Bronchial epithelial cell (primary cell): ENCODE measurements at regions not wholly inside any gene's neighbourhood (a gene's known extent, or its start where the extent isn't known, plus 50 kb on each side); places are given as distances from the start of the nearest gene placed in this dataset.
"Not testable (repeated sequence)": the region's sequence is repeated elsewhere in the genome, so short reads cannot be mapped to it uniquely, and the experiment has no call there.

Experiments used
- DNase-seq: peaks from one replicate; pipeline ENCODE4 v3.0.0-alpha.2; 2010; ENCODE audit warnings: low read depth
- FAIRE-seq: peaks from 2 replicates; lab custom pipeline; 2011; peaks lifted over from hg19 to GRCh38; lab: Jason Lieb, UNC
- H3K27me3 ChIP-seq: 2 replicates; pipeline ENCODE4 v1.5.1; 2011; ENCODE audit warnings: low read length; ENCODE audit not compliant: control insufficient read depth, insufficient read depth
- H3K36me3 ChIP-seq: 2 replicates; pipeline ENCODE4 v1.5.1; 2011; ENCODE audit warnings: low read length; ENCODE audit not compliant: control insufficient read depth, insufficient read depth
- H3K4me3 ChIP-seq: 2 replicates; pipeline ENCODE4 v1.5.1; 2011; ENCODE audit warnings: mild to moderate bottlenecking, low read depth, low read length, control low read depth
- TF ChIP-seq, protein P1 (sequence below): IDR thresholded peaks from 2 replicates; pipeline ENCODE4 v1.5.1; 2011; ENCODE audit warnings: mild to moderate bottlenecking, moderate library complexity, low read length, control low read depth, inconsistent platforms; ENCODE audit not compliant: insufficient read depth, severe bottlenecking

DNA sequence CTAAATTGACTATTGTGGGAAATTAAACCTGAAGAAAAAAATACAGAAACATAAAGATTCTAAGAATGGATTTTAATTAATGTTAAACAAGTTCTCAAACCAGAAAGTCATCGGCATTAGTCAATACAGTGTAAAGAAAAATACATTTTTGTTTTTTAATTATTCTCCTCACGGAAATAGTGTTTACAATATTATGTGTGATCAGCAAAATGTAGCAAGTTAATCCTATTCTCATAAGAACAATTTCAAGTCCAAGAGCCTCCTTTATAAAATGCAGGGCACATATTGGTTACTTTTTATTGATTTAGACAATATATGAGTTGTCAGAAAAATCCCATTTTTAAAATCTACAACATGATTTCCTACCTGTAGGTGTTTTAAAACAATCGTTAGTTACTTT is 158.0 kb upstream of the MGAT4C start:
- Histone ChIP-seq H3K27me3 (no peaks in the 10 kb centered on the region), H3K36me3 (no peaks in the 10 kb centered on the region), H3K4me3 (no peak overlapping the region)
- TF ChIP-seq, protein P1, sequence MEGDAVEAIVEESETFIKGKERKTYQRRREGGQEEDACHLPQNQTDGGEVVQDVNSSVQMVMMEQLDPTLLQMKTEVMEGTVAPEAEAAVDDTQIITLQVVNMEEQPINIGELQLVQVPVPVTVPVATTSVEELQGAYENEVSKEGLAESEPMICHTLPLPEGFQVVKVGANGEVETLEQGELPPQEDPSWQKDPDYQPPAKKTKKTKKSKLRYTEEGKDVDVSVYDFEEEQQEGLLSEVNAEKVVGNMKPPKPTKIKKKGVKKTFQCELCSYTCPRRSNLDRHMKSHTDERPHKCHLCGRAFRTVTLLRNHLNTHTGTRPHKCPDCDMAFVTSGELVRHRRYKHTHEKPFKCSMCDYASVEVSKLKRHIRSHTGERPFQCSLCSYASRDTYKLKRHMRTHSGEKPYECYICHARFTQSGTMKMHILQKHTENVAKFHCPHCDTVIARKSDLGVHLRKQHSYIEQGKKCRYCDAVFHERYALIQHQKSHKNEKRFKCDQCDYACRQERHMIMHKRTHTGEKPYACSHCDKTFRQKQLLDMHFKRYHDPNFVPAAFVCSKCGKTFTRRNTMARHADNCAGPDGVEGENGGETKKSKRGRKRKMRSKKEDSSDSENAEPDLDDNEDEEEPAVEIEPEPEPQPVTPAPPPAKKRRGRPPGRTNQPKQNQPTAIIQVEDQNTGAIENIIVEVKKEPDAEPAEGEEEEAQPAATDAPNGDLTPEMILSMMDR = no peak
- DNase-seq = no peak
- no peak for FAIRE-seq

DNA sequence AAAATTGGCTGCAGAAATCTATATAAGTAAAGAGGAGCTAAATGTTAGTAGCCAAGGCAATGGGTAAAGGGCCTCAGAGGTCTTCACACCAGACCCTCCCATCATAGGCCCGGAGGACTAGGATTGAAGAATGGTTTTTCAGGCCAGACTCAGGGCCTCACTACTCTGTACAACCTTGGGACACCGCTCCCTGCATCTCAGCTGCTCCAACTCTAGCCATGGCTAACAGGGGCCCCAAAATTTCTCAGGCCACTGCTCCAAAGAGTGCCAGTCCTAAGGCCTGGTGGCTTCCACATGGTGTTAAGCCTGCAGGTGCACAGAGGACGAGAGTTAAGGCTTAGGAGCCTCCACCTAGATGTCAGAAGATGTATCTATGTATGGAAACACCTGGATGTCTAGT is 155.5 kb upstream of the MGAT4C start:
- FAIRE-seq (no peak), DNase-seq (no peak)
- TF ChIP-seq, protein P1 = no peak
- no peaks in the 10 kb centered on the region for H3K27me3 ChIP-seq
- no peaks in the 10 kb centered on the region for H3K36me3 ChIP-seq
- H3K4me3 ChIP-seq = no peak overlapping the region

DNA sequence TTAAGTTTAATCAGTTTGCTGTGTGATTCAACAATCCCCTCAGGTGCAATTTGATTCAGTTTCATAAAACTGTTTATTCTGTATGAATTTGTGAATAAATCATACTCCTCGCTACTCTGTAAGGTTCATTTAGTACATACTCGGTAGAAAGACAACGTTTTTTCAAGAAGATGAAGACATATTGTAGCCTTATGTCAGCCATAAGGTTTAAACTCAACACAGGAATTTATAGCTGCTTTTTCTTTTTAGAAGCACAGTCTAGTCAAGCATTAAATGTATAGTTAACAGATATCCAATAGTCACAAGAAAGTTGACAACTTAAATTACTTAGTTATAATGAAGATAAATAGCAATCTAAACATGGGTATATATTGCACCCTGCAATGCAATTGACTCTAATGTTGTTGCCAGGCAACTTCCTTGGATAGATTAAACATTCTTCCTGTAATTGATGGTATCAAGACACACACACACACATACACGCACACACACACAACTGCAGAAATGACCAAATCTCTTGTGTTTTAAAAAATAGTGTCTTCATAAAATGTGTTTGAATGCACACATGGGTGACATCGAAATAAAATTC is 151.5 kb upstream of the MGAT4C start:
- no peak overlapping the region for H3K4me3 ChIP-seq
- no peaks in the 10 kb centered on the region for H3K36me3 ChIP-seq
- H3K27me3 ChIP-seq = no peaks in the 10 kb centered on the region
- TF ChIP-seq, protein P1 = no peak
- FAIRE-seq (no peak), DNase-seq (no peak)

DNA sequence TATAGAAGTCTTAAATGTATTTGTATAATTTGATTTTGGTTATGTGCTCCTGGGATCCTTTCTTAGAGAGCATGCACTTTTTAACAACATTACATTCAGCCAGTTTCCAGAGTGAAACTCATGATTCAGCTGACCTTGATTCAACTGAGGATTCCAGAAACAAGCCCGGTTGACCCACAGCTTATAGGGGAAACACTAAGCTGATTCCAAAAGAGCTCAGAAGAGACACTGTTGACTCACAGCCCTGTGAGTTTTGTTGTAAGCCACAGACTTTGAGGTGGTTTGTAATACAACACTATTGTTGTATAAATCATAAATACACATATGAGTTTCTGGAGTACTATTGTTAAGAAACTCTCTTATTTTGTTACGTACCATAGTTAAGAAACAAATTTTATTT is 133.8 kb upstream of the MGAT4C start:
- Histone ChIP-seq H3K4me3 (no peak overlapping the region), H3K27me3 (no peaks in the 10 kb centered on the region), H3K36me3 (no peaks in the 10 kb centered on the region)
- DNase-seq (peak; percentile 48), FAIRE-seq (no peak)
- TF ChIP-seq, protein P1 = no peak

DNA sequence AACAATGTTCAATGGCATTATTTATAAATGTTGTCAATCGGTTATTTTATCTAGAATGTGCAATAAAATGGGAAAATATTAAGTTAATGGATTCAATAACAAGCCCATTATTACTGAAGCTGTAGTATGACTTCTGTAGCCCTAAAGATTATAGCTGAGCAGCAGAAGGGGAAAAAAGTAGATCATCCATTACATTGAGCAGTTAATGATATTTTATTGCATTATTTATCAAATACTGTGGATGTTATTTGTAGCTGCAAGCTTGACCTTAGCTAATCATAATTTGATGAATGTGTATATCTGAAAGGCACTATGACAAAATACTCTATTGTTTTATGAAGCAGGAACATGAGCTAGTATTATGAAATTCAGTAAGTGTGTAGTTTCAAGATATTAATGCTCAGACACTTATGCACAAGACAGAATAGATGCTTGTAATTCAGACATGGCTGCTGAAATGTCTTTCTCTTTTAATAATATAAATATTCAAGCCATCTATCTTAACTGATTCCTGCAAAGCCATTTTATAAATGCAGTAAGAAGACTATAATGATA is 131.5 kb upstream of the MGAT4C start:
- TF ChIP-seq, protein P1 = no peak
- Histone ChIP-seq H3K36me3 (no peaks in the 10 kb centered on the region), H3K27me3 (no peaks in the 10 kb centered on the region), H3K4me3 (no peak overlapping the region)
- FAIRE-seq = no peak
- no peak for DNase-seq

DNA sequence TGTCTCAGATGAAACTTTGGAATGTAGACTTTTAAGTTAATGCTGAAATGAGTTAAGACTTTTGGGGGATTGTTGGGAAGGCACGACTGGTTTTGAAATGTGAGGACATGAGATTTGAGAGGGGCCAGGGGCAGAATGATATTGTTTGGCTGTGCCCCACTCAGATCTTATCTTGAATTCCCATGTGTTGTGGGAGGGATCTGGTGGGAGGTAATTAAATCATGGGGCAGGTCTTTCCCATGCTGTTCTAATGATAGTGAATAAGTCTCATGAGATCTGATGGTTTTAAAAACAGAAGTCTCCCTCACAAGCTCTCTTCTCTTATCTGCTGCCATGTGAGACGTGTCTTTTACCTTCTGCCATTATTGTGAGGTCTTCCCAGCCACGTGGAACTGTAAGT is 127.6 kb upstream of the MGAT4C start:
- DNase-seq, FAIRE-seq, H3K36me3 ChIP-seq, H3K4me3 ChIP-seq, H3K27me3 ChIP-seq: not testable (repeated sequence)
